ENCODE measurements at regions not wholly inside any gene's neighbourhood (a gene's known extent, or its start where the extent isn't known, plus 50 kb on each side); places are given as distances from the start of the nearest gene placed in this dataset.

DNA sequence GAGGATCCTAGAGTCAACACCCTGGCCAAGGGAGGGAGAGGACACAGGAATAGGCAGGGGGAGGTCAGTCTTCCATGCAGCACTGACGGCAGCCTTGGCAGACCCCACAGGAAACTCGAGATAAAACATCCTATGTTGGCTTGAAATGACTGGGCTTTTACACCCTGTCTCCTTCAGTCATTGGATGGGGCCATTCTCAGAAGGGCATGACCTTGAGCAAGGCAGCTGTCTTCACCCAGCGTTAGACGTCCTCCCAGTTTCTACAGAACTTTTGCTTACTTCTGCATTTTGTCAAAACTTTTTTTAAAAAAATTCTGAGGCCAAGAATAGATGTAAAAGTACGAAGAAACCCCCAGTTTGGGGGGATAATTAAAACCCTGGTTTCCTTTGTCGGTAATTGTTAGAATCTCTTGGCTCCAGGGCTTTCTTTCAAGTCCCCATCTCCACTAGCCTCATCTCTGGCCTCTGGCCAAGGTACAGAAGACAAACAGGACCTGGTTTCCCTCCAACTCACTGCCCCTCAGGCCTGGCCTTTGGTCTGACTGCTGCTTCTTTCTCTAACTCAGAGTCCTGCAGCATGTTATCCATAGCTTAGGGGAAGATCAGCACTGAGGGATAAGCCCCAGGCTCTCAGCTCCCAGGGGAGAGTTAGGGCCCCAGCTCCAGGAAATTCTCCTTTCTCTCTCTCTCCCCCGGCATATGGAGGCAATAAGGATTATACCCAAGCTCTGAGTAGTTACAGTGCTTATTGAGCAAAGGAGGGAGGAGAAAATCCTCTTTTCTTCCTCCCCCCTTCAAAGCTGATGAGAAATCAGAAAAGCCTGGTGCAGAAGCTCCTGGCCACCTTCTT is 51.6 kb upstream of the KCND3 start:
- Mint-ChIP-seq H3K4me1 (no peaks in the 10 kb centered on the region), H3K36me3 (ENCODE audit: insufficient read depth) (no peaks in the 10 kb centered on the region), H3K27me3 (peaks cover 29% of the 10 kb centered on the region), H3K9me3 (no peaks in the 10 kb centered on the region), H3K27ac (ENCODE audit: low read depth) (no peak overlapping the region), H3K4me3 (no peak overlapping the region)
- ATAC-seq (replicated peaks; ENCODE audit: extremely low read depth, poor library complexity, severe bottlenecking) (no peak), DNase-seq (ENCODE audit: low spot score in 2 of 2) (no peak)

DNA sequence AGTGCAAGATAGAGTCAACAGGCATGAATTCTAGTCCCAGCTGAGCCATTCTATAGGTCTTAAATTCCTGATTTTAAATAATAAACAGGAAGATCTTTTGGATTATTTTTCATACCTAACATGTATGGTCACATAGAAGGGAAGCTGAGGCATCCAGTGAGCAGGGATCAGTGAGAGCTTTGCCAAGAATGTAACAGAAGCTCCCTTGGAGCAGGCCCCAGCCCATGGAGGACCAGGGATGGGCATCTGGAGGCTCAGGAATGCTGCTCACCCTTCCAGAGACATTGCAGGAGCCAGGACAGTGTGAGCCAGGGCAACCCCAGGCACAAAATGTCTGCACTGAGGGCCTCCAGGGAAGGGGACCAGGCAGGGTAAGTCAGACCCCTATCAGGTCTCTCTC is 54.4 kb upstream of the KCND3 start:
- H3K27me3 Mint-ChIP-seq, result peaks cover 44% of the 10 kb centered on the region
- H3K4me1 Mint-ChIP-seq, result no peaks in the 10 kb centered on the region
- no peak overlapping the region for H3K4me3 Mint-ChIP-seq
- no peak for ATAC-seq (replicated peaks; ENCODE audit: extremely low read depth, poor library complexity, severe bottlenecking)
- H3K36me3 Mint-ChIP-seq (ENCODE audit: insufficient read depth), result no peaks in the 10 kb centered on the region
- no peak for DNase-seq (ENCODE audit: low spot score in 2 of 2)
- no peak overlapping the region for H3K27ac Mint-ChIP-seq (ENCODE audit: low read depth)
- no peaks in the 10 kb centered on the region for H3K9me3 Mint-ChIP-seq

DNA sequence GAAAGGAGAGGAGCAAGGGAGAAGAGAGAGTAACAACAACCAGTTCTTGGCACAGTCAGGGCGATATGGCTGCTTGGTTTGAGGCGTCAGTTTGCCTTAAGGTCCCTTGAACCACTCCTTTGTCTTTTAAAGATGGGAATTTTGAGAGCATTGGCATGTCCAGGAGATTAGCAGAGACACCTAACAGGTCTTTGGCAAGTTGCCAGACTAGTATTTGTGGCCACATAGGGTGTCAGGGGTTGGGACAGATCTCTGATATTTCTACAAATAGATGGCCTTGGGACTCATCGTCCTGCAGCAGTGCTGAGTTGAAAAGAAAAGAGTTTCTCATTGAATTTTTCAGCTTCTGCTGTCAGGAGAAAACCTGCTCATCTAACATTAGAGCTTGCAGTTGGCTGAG is 55.3 kb upstream of the KCND3 start:
- Mint-ChIP-seq H3K4me3 (no peak overlapping the region), H3K4me1 (no peaks in the 10 kb centered on the region), H3K9me3 (no peaks in the 10 kb centered on the region), H3K27ac (ENCODE audit: low read depth) (no peak overlapping the region), H3K27me3 (peaks cover 45% of the 10 kb centered on the region), H3K36me3 (ENCODE audit: insufficient read depth) (no peaks in the 10 kb centered on the region)
- ATAC-seq (replicated peaks; ENCODE audit: extremely low read depth, poor library complexity, severe bottlenecking) (no peak), DNase-seq (ENCODE audit: low spot score in 2 of 2) (no peak)

DNA sequence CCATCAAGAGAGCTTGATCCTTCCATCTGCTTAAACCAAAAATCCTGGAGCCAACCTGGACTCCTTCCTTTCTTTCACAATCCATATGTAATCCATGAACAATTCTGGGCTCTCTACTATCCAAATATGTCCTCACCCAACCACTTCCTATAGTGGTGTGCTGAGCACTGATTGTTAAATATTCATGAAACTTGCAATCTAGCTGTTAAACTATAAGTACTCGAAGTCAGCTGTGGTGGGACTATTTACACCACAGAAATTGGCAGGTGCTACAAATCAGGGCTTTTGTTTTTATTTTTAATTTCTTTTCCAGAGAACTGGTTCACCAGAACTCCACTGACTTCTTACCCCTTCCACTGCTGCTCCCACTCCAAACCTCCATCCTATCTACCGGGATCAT is 57.2 kb upstream of the KCND3 start:
- H3K36me3 Mint-ChIP-seq (ENCODE audit: insufficient read depth), result no peaks in the 10 kb centered on the region
- no peak overlapping the region for H3K27ac Mint-ChIP-seq (ENCODE audit: low read depth)
- H3K27me3 Mint-ChIP-seq, result peaks cover 56% of the 10 kb centered on the region
- no peak for ATAC-seq (replicated peaks; ENCODE audit: extremely low read depth, poor library complexity, severe bottlenecking)
- H3K4me1 Mint-ChIP-seq, result no peaks in the 10 kb centered on the region
- no peaks in the 10 kb centered on the region for H3K9me3 Mint-ChIP-seq
- no peak overlapping the region for H3K4me3 Mint-ChIP-seq
- DNase-seq (ENCODE audit: low spot score in 2 of 2), result no peak

DNA sequence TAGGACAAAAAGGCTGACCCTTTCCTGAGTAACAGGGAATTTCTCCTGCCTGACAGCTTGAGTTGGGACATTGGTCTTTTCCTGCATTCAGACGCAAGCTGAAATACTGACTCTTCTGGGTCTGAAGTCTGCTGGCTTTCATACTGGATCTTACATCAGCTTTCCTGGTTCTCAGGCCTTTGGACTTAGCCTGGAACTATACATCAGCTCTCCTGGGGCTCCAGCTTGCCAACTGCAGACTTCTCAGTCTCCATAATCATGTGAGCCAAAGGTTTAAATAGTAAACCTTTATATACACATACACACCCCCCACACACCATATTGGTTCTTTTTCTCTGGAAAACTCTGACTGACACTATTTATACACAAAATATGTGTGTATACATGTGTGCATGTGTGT is 59.0 kb upstream of the KCND3 start:
- H3K36me3 Mint-ChIP-seq (ENCODE audit: insufficient read depth), result peaks cover under 1% of the 10 kb centered on the region
- no peak for DNase-seq (ENCODE audit: low spot score in 2 of 2)
- no peak overlapping the region for H3K4me3 Mint-ChIP-seq
- H3K4me1 Mint-ChIP-seq, result no peaks in the 10 kb centered on the region
- no peaks in the 10 kb centered on the region for H3K9me3 Mint-ChIP-seq
- H3K27ac Mint-ChIP-seq (ENCODE audit: low read depth), result no peak overlapping the region
- peaks cover 47% of the 10 kb centered on the region for H3K27me3 Mint-ChIP-seq
- no peak for ATAC-seq (replicated peaks; ENCODE audit: extremely low read depth, poor library complexity, severe bottlenecking)

DNA sequence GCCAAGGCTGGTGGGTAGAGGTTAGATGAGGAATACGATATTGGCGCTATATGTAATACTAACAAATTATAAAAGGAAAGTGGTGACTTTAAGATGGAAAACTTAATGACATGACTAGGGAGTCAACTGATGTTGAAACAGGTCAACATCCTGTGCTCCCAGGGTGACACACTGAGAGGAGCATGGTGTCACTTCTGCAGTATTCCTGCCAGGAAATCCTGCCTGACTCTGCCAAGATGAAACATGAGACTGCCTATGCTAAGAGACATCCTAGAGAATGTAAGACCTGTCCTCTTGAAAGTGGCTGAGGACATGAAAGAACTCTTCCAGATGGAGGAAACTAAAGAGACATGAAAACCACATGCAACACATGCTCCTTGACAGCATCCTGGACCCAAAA is 65.0 kb upstream of the KCND3 start:
- H3K4me1 Mint-ChIP-seq, result no peaks in the 10 kb centered on the region
- H3K9me3 Mint-ChIP-seq, result no peaks in the 10 kb centered on the region
- no peak for DNase-seq (ENCODE audit: low spot score in 2 of 2)
- peaks cover 2% of the 10 kb centered on the region for H3K36me3 Mint-ChIP-seq (ENCODE audit: insufficient read depth)
- H3K27me3 Mint-ChIP-seq, result peaks cover 47% of the 10 kb centered on the region
- ATAC-seq (replicated peaks; ENCODE audit: extremely low read depth, poor library complexity, severe bottlenecking), result no peak
- no peak overlapping the region for H3K4me3 Mint-ChIP-seq
- no peak overlapping the region for H3K27ac Mint-ChIP-seq (ENCODE audit: low read depth)

DNA sequence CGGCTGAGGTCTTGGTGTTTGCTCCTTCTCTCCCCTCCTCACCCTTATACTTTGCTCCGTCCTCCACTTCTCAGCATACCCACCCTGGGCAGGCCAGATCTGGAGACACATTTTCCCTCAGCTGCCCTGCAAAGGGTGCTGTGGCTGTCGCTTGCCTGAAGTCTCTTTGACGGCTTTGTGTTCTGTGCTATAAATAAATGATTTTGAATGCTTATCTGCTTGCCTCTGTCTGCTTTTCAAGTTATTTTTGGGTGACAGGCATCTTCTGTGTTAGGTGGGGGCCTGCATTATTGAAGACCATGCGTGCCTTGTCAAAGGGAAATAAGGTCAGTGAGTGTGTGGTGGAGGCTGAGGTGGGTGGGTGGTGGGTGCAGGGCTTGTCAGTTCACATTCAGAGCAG is 66.9 kb upstream of the KCND3 start:
- Mint-ChIP-seq H3K4me3 (no peak overlapping the region), H3K9me3 (no peaks in the 10 kb centered on the region), H3K36me3 (ENCODE audit: insufficient read depth) (peaks cover 3% of the 10 kb centered on the region), H3K4me1 (no peaks in the 10 kb centered on the region), H3K27ac (ENCODE audit: low read depth) (no peak overlapping the region), H3K27me3 (peaks cover 51% of the 10 kb centered on the region)
- no peak for ATAC-seq (replicated peaks; ENCODE audit: extremely low read depth, poor library complexity, severe bottlenecking)
- no peak for DNase-seq (ENCODE audit: low spot score in 2 of 2)

DNA sequence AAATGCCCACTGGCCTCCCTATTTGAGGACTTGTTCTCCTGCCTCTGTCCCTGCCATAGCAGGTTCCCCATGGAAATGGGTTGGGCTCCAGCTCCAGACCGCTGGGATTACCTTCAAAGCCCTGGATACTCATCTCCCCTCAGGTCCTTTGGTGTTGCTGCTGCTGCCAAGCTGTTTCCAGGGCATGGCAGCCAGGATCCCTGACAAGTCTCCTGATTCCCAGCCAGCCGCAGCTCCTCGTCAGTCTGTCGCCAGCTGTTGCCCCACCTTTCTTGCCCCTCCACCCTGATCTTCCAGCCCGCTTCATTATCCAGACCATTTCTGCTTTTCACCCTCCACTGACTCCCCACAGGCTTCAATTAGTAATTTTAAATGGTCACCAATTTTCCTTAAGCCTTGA is 68.3 kb upstream of the KCND3 start:
- H3K4me1 Mint-ChIP-seq, result no peaks in the 10 kb centered on the region
- no peak overlapping the region for H3K27ac Mint-ChIP-seq (ENCODE audit: low read depth)
- H3K27me3 Mint-ChIP-seq, result peaks cover 60% of the 10 kb centered on the region
- H3K4me3 Mint-ChIP-seq, result no peak overlapping the region
- DNase-seq (ENCODE audit: low spot score in 2 of 2) (no peak), ATAC-seq (replicated peaks; ENCODE audit: extremely low read depth, poor library complexity, severe bottlenecking) (no peak)
- H3K9me3 Mint-ChIP-seq, result no peaks in the 10 kb centered on the region
- H3K36me3 Mint-ChIP-seq (ENCODE audit: insufficient read depth), result peaks cover 3% of the 10 kb centered on the region

DNA sequence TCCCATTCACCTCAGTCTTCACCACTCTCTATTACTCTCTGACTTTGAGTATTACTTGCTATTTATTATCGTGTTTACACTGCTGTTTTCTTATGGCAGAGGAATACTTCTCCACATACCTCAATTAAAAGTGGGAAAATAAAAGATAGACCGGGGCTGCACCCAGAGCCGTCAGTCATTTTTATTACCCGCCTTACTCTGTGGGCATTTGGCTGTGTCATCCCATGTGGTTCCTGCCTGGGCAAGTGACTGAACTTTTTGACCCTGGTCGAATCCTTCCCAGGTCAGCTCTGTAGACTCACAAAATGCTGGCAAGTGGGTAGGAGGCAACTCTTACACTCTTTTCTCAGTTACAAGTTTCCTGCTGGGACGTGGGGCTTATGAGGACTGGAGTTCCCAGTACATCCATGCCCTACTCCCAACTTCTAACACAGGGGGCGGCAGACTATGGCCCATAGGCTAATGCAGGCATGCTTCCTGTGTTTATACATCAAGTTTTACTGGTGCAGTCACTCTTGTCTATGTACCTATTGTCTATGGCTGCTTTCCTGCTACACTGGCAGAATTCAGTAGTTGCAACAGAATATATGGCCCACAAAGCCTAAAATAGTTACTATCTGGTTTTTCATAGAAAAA is 69.5 kb upstream of the KCND3 start:
- no peak overlapping the region for H3K4me3 Mint-ChIP-seq
- no peak overlapping the region for H3K27ac Mint-ChIP-seq (ENCODE audit: low read depth)
- H3K36me3 Mint-ChIP-seq (ENCODE audit: insufficient read depth), result peaks cover 1% of the 10 kb centered on the region
- H3K4me1 Mint-ChIP-seq, result no peaks in the 10 kb centered on the region
- DNase-seq (ENCODE audit: low spot score in 2 of 2), result no peak
- H3K27me3 Mint-ChIP-seq, result peaks cover 70% of the 10 kb centered on the region
- ATAC-seq (replicated peaks; ENCODE audit: extremely low read depth, poor library complexity, severe bottlenecking), result no peak
- H3K9me3 Mint-ChIP-seq, result no peaks in the 10 kb centered on the region

DNA sequence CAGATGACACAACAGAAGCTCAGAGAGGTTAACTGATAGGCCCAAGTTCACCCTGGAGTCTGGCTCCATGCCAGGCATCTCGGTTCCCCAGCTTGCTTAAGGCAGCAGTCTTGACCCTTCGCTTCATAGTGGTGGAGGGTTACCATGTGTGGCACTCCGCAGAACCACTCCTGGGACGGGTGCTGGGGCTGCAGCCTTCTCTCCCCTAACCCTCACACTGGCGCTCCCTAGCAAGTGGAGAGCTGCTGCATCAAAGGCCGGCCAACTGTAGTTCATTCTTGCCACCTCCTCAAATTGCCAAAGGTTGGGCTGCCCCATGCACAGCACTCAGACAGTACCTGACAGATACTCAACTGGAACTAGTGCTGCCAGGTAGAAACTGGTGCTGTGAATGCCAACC is 70.2 kb upstream of the KCND3 start:
- no peaks in the 10 kb centered on the region for H3K9me3 Mint-ChIP-seq
- no peak overlapping the region for H3K27ac Mint-ChIP-seq (ENCODE audit: low read depth)
- no peak for ATAC-seq (replicated peaks; ENCODE audit: extremely low read depth, poor library complexity, severe bottlenecking)
- peaks cover 76% of the 10 kb centered on the region for H3K27me3 Mint-ChIP-seq
- no peaks in the 10 kb centered on the region for H3K4me1 Mint-ChIP-seq
- peaks cover 1% of the 10 kb centered on the region for H3K36me3 Mint-ChIP-seq (ENCODE audit: insufficient read depth)
- no peak for DNase-seq (ENCODE audit: low spot score in 2 of 2)
- H3K4me3 Mint-ChIP-seq, result no peak overlapping the region

DNA sequence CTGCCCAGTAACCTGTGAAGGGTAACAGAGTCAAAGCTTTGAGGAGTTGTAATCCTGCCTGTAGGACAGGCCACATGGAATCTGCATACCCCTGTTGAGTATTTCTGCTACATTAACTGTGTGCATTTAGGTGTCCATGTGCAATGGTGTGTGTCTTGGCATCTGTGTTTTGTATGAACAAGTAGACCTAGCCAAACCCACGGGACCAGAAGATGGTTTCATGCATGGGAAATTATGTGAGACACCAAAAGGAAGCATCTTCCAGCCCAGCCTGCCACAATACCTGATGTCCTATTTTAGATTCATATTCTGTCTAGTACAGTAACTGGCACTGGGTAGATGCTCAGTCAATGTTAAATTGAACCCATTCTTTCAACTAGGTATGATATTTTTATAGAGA is 70.8 kb upstream of the KCND3 start:
- no peak overlapping the region for H3K4me3 Mint-ChIP-seq
- no peak for ATAC-seq (replicated peaks; ENCODE audit: extremely low read depth, poor library complexity, severe bottlenecking)
- no peaks in the 10 kb centered on the region for H3K4me1 Mint-ChIP-seq
- no peaks in the 10 kb centered on the region for H3K9me3 Mint-ChIP-seq
- H3K27ac Mint-ChIP-seq (ENCODE audit: low read depth), result no peak overlapping the region
- peaks cover 1% of the 10 kb centered on the region for H3K36me3 Mint-ChIP-seq (ENCODE audit: insufficient read depth)
- peaks cover 81% of the 10 kb centered on the region for H3K27me3 Mint-ChIP-seq
- DNase-seq (ENCODE audit: low spot score in 2 of 2), result no peak

DNA sequence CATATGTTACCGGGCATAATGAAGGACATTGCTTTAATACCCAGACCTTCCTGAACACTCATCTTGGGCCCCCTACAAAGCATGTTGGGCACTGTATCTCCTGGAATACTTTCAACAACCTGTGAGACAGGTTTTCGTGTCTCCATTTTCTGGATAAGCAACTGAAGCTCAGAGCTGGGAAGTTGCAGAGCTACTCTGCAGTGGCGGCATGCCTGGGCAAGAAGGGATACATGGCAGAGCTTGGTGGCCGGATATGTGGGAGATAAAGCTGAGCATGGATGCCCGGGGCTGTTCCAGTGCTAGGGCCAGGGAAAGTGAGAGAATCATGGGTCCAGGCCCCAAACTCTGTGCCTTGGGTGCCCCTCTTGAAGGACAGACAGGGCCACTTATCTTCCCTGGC is 71.6 kb upstream of the KCND3 start:
- Mint-ChIP-seq H3K4me3 (no peak overlapping the region), H3K27ac (ENCODE audit: low read depth) (no peak overlapping the region), H3K27me3 (peaks cover 87% of the 10 kb centered on the region), H3K4me1 (no peaks in the 10 kb centered on the region), H3K9me3 (no peaks in the 10 kb centered on the region), H3K36me3 (ENCODE audit: insufficient read depth) (peaks cover 1% of the 10 kb centered on the region)
- DNase-seq (ENCODE audit: low spot score in 2 of 2), result no peak
- ATAC-seq (replicated peaks; ENCODE audit: extremely low read depth, poor library complexity, severe bottlenecking), result no peak

DNA sequence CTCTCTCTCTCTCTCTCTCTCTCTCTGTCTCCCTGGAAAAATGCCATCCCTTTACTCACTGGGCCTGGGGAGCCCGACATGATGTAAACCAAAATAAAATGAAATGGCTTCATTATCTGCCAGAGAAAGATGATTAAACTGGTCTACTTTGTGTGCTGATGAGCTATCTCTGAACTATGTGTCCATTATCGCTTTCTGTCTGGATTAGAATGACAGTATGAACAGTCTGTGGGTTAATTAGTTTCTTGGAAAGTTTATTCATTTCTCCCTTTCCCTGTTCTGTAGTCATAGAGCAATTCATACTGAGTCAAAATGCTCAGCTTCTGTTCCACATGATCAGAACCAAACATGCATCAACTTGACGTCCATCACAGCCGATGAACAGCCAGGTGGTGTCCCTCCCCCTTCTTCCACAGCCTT is 72.4 kb upstream of the KCND3 start:
- Mint-ChIP-seq H3K27me3 (peaks cover 84% of the 10 kb centered on the region), H3K4me1 (no peaks in the 10 kb centered on the region), H3K4me3 (no peak overlapping the region), H3K9me3 (no peaks in the 10 kb centered on the region), H3K36me3 (ENCODE audit: insufficient read depth) (peaks cover 1% of the 10 kb centered on the region), H3K27ac (ENCODE audit: low read depth) (no peak overlapping the region)
- ATAC-seq (replicated peaks; ENCODE audit: extremely low read depth, poor library complexity, severe bottlenecking) (no peak), DNase-seq (ENCODE audit: low spot score in 2 of 2) (no peak)

Data from central memory CD8-positive, alpha-beta T cell (primary cell).